NCI-H1694 treated with DMSO at 0.1 percent for 48 hours (cell line): ENCODE measurements at regions not wholly inside any gene's neighbourhood (a gene's known extent, or its start where the extent isn't known, plus 50 kb on each side); places are given as distances from the start of the nearest gene placed in this dataset.

ENCODE experiments used
- DNase-seq: peaks from one replicate; lab custom pipeline; 2025; lab: John Stamatoyannopoulos, UW

GRCh38 chr7:11294218-11294617 is 320.5 kb downstream of the PHF14 start:
- DNase-seq, result no peak

GRCh38 chr7:11294965-11295364 is 321.3 kb downstream of the PHF14 start:
- DNase-seq, result peak; percentile 18

- DNase-seq, result no peak
These were observed 323.5 kb downstream of the PHF14 start for GRCh38 chr7:11297126-11297625.

- no peak for DNase-seq
These were observed 324.1 kb downstream of the PHF14 start for GRCh38 chr7:11297764-11298163.

- peak; percentile 66 for DNase-seq
These were observed 324.5 kb downstream of the PHF14 start for GRCh38 chr7:11298220-11298619.

- DNase-seq, result peak; percentile 94
These were observed 326.6 kb downstream of the PHF14 start for GRCh38 chr7:11300241-11300640.

GRCh38 chr7:11302121-11302520 is 328.4 kb downstream of the PHF14 start:
- DNase-seq, result no peak

- no peak for DNase-seq
These were observed 340.1 kb downstream of the PHF14 start for GRCh38 chr7:11313801-11314200.

- no peak for DNase-seq
These were observed 342.1 kb downstream of the PHF14 start for GRCh38 chr7:11315666-11316258.

- no peak for DNase-seq
These were observed 344.1 kb downstream of the PHF14 start for GRCh38 chr7:11317766-11318165.

- no peak for DNase-seq
These were observed 346.0 kb downstream of the PHF14 start for GRCh38 chr7:11319491-11320274.
